Body of pancreas (tissue), 4 donors: ENCODE measurements at regions not wholly inside any gene's neighbourhood (a gene's known extent, or its start where the extent isn't known, plus 50 kb on each side); places are given as distances from the start of the nearest gene placed in this dataset.

Experiments
- CTCF ChIP-seq, 7 experiments: fragments of 450-650 bp in 4 of 7; fragments of 200-600 bp in 3 of 7; sonication (generic) in 3 of 7; IDR thresholded peaks; one replicate each; pipeline ENCODE4 v1.5.1; 2016 to 2019; ENCODE audit warnings: antibody characterized with exemption in 7 of 7
- POLR2A ChIP-seq, 3 donors: fragments of 450-650 bp; IDR thresholded peaks; one replicate each; pipeline ENCODE4 v1.6.1; 2016; ENCODE audit warnings: antibody characterized with exemption in 3 of 3, mild to moderate bottlenecking in 2 of 3

GRCh38 chr4:58042176-58042575 lies 932.0 kb upstream of the IGFBP7 start:
- TF ChIP-seq CTCF (IDR thresholded peaks at IDR 0.05): no peak
- no peak for TF ChIP-seq POLR2A (IDR thresholded peaks at IDR 0.05)
